ENCODE measurements at regions not wholly inside any gene's neighbourhood (a gene's known extent, or its start where the extent isn't known, plus 50 kb on each side); places are given as distances from the start of the nearest gene placed in this dataset.

GRCh38 chr11:45079943-45080719 is 66.3 kb upstream of the PRDM11 start:
- no peak for TF ChIP-seq POLR2A (IDR thresholded peaks at IDR 0.05)
- TF ChIP-seq, protein P1, sequence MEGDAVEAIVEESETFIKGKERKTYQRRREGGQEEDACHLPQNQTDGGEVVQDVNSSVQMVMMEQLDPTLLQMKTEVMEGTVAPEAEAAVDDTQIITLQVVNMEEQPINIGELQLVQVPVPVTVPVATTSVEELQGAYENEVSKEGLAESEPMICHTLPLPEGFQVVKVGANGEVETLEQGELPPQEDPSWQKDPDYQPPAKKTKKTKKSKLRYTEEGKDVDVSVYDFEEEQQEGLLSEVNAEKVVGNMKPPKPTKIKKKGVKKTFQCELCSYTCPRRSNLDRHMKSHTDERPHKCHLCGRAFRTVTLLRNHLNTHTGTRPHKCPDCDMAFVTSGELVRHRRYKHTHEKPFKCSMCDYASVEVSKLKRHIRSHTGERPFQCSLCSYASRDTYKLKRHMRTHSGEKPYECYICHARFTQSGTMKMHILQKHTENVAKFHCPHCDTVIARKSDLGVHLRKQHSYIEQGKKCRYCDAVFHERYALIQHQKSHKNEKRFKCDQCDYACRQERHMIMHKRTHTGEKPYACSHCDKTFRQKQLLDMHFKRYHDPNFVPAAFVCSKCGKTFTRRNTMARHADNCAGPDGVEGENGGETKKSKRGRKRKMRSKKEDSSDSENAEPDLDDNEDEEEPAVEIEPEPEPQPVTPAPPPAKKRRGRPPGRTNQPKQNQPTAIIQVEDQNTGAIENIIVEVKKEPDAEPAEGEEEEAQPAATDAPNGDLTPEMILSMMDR (IDR thresholded peaks at IDR 0.05), result no peak
